Vagina (tissue), 2 donors: ENCODE measurements at regions not wholly inside any gene's neighbourhood (a gene's known extent, or its start where the extent isn't known, plus 50 kb on each side); places are given as distances from the start of the nearest gene placed in this dataset.

Experiments used
- CTCF ChIP-seq, 3 experiments: fragments of 450-650 bp in 2 of 3; fragments of 200-600 bp in 1 of 3; sonication (generic) in 1 of 3; IDR thresholded peaks; one replicate each; pipeline ENCODE4 v1.5.1; 2017 to 2019; ENCODE audit warnings: antibody characterized with exemption in 3 of 3, mild to moderate bottlenecking in 2 of 3, moderate library complexity in 2 of 3
- POLR2A ChIP-seq, 2 donors: fragments of 450-650 bp; IDR thresholded peaks; one replicate each; pipeline ENCODE4 v1.6.1; 2017; ENCODE audit warnings: antibody characterized with exemption in 2 of 2, mild to moderate bottlenecking in 2 of 2, moderate library complexity in 2 of 2
- POLR2AphosphoS5 ChIP-seq, 2 donors: sonication (generic); formaldehyde crosslinking; IDR thresholded peaks; one replicate each; pipeline ENCODE4 v1.9.0; 2017; ENCODE audit warnings: antibody characterized with exemption in 2 of 2, mild to moderate bottlenecking in 2 of 2, low read depth in 1 of 2; ENCODE audit not compliant: insufficient read depth in 1 of 2

- TF ChIP-seq CTCF (IDR thresholded peaks at IDR 0.05) (no peak), POLR2AphosphoS5 (IDR thresholded peaks at IDR 0.05; ENCODE audit: insufficient read depth in 1 of 2, low read depth in 1 of 2) (no peak), POLR2A (IDR thresholded peaks at IDR 0.05) (no peak)
Measured at GRCh38 chr5:88405783-88406182, 137.1 kb upstream of the TMEM161B start.
